ENCODE measurements at regions not wholly inside any gene's neighbourhood (a gene's known extent, or its start where the extent isn't known, plus 50 kb on each side); places are given as distances from the start of the nearest gene placed in this dataset.

DNA sequence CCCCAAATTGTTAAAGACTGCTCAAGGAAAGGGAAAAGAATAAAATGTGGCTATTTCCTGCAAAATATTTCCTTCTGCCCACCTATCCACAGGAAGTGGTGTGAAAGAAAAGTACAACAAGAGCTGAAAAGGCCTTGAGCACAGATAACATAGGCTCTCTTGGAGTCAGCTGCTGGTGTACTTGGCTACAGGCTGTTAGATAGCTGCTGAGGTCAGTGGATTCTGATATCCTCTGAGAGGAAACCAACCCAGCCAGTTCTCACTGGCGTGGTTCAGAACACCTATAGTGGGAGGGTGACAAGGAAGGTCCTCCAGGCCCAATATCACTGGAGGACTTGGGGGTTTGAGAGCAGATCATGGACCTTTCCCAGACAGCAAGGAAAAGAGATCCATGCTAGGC lies 124.4 kb upstream of the GAP43 start:
- DNase-seq (ENCODE audit: low read depth in 2 of 2) = no peak
- Histone ChIP-seq H3K79me2 (ENCODE audit: control insufficient read depth, insufficient read depth, low read length) (no peaks in the 10 kb centered on the region), H3K27me3 (ENCODE audit: control insufficient read depth, insufficient read depth, low read length) (peaks cover 3% of the 10 kb centered on the region), H3K4me3 (replicated peaks in 1 of 4; ENCODE audit: control extremely low read depth in 1 of 4, insufficient read depth in 1 of 4, low read depth in 3 of 4, low read length in 4 of 4) (no peak overlapping the region), H3K4me2 (ENCODE audit: extremely low read depth, insufficient read depth, low read length) (no peak overlapping the region), H3K9me3 (ENCODE audit: control insufficient read depth, insufficient read depth, low read depth, low read length) (no peaks in the 10 kb centered on the region), H2AFZ (ENCODE audit: low read length) (no peak overlapping the region), H3K36me3 (ENCODE audit: control insufficient read depth, insufficient read depth, low read length) (no peaks in the 10 kb centered on the region), H3K27ac (ENCODE audit: insufficient read depth, low read length) (no peak overlapping the region), H3K4me1 (ENCODE audit: control insufficient read depth, extremely low read depth, insufficient read depth, low read length) (no peaks in the 10 kb centered on the region), H4K20me1 (ENCODE audit: control insufficient read depth, extremely low read depth, insufficient read depth, low read length) (no peaks in the 10 kb centered on the region), H3K9ac (ENCODE audit: insufficient read depth, low read length) (no peak overlapping the region)
- no peak for TF ChIP-seq EZH2 (IDR thresholded peaks at IDR 0.05; ENCODE audit: low read length, missing control alignments)
- TF ChIP-seq, protein P1, sequence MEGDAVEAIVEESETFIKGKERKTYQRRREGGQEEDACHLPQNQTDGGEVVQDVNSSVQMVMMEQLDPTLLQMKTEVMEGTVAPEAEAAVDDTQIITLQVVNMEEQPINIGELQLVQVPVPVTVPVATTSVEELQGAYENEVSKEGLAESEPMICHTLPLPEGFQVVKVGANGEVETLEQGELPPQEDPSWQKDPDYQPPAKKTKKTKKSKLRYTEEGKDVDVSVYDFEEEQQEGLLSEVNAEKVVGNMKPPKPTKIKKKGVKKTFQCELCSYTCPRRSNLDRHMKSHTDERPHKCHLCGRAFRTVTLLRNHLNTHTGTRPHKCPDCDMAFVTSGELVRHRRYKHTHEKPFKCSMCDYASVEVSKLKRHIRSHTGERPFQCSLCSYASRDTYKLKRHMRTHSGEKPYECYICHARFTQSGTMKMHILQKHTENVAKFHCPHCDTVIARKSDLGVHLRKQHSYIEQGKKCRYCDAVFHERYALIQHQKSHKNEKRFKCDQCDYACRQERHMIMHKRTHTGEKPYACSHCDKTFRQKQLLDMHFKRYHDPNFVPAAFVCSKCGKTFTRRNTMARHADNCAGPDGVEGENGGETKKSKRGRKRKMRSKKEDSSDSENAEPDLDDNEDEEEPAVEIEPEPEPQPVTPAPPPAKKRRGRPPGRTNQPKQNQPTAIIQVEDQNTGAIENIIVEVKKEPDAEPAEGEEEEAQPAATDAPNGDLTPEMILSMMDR (conservative IDR thresholded peaks at IDR 0.05 in 1 of 2, IDR thresholded peaks at IDR 0.05 in 1 of 2; ENCODE audit: low read depth in 1 of 2, low read length in 2 of 2) = no peak

DNA sequence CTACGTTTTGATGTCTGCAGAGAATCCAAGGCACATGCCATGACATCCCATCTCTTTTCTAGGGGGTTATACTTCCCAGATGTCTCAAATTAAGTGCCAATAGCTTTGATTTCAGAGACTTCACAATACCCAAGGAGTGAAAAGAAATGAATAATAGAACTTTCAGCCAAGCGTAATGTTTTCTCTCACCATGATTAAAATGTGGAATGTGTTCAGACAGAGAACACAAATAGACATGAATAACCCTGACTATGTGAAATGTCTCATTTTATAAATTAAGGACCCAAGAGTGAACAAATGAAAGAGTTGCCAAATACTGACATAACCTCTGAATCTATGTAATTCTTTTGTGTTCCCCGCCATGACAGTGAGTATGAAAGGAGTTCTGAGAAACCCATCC lies 123.6 kb upstream of the GAP43 start:
- Histone ChIP-seq H3K4me1 (ENCODE audit: control insufficient read depth, extremely low read depth, insufficient read depth, low read length) (no peaks in the 10 kb centered on the region), H3K4me3 (replicated peaks in 1 of 4; ENCODE audit: control extremely low read depth in 1 of 4, insufficient read depth in 1 of 4, low read depth in 3 of 4, low read length in 4 of 4) (no peak overlapping the region), H3K27ac (ENCODE audit: insufficient read depth, low read length) (no peak overlapping the region), H3K79me2 (ENCODE audit: control insufficient read depth, insufficient read depth, low read length) (no peaks in the 10 kb centered on the region), H2AFZ (ENCODE audit: low read length) (no peak overlapping the region), H3K9me3 (ENCODE audit: control insufficient read depth, insufficient read depth, low read depth, low read length) (no peaks in the 10 kb centered on the region), H3K4me2 (ENCODE audit: extremely low read depth, insufficient read depth, low read length) (no peak overlapping the region), H4K20me1 (ENCODE audit: control insufficient read depth, extremely low read depth, insufficient read depth, low read length) (no peaks in the 10 kb centered on the region), H3K27me3 (ENCODE audit: control insufficient read depth, insufficient read depth, low read length) (peaks cover 3% of the 10 kb centered on the region), H3K36me3 (ENCODE audit: control insufficient read depth, insufficient read depth, low read length) (no peaks in the 10 kb centered on the region), H3K9ac (ENCODE audit: insufficient read depth, low read length) (no peak overlapping the region)
- DNase-seq (ENCODE audit: low read depth in 2 of 2) = no peak
- TF ChIP-seq EZH2 (IDR thresholded peaks at IDR 0.05; ENCODE audit: low read length, missing control alignments) = no peak
- TF ChIP-seq, protein P1 (conservative IDR thresholded peaks at IDR 0.05 in 1 of 2, IDR thresholded peaks at IDR 0.05 in 1 of 2; ENCODE audit: low read depth in 1 of 2, low read length in 2 of 2) = no peak

DNA sequence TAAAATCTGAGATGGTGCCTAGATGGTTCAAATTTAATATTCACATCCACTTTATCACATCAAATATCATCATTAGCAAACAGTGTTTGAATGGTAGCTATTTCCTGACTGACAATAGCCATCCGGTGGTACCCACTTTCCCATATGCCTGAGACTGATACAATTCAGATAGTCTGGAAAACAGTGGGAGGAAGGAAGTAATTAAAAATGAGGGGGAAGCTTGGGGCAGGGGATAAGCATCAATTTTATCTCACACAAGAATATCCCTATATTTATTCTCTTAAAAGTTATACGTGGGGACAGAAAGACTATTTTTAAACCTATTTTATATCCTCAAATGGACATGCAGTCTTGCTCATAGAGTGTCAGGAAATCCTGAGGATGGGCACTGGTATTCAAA lies 122.5 kb upstream of the GAP43 start:
- no peak overlapping the region for H3K9ac ChIP-seq (ENCODE audit: insufficient read depth, low read length)
- no peaks in the 10 kb centered on the region for H3K4me1 ChIP-seq (ENCODE audit: control insufficient read depth, extremely low read depth, insufficient read depth, low read length)
- no peak overlapping the region for H2AFZ ChIP-seq (ENCODE audit: low read length)
- no peaks in the 10 kb centered on the region for H3K9me3 ChIP-seq (ENCODE audit: control insufficient read depth, insufficient read depth, low read depth, low read length)
- no peak for TF ChIP-seq EZH2 (IDR thresholded peaks at IDR 0.05; ENCODE audit: low read length, missing control alignments)
- TF ChIP-seq, protein P1 (conservative IDR thresholded peaks at IDR 0.05 in 1 of 2, IDR thresholded peaks at IDR 0.05 in 1 of 2; ENCODE audit: low read depth in 1 of 2, low read length in 2 of 2) = no peak
- H3K36me3 ChIP-seq (ENCODE audit: control insufficient read depth, insufficient read depth, low read length) = no peaks in the 10 kb centered on the region
- no peak overlapping the region for H3K4me2 ChIP-seq (ENCODE audit: extremely low read depth, insufficient read depth, low read length)
- no peak for DNase-seq (ENCODE audit: low read depth in 2 of 2)
- peaks cover 3% of the 10 kb centered on the region for H3K27me3 ChIP-seq (ENCODE audit: control insufficient read depth, insufficient read depth, low read length)
- no peak overlapping the region for H3K27ac ChIP-seq (ENCODE audit: insufficient read depth, low read length)
- no peak overlapping the region for H3K4me3 ChIP-seq (replicated peaks in 1 of 4; ENCODE audit: control extremely low read depth in 1 of 4, insufficient read depth in 1 of 4, low read depth in 3 of 4, low read length in 4 of 4)
- no peaks in the 10 kb centered on the region for H3K79me2 ChIP-seq (ENCODE audit: control insufficient read depth, insufficient read depth, low read length)
- no peaks in the 10 kb centered on the region for H4K20me1 ChIP-seq (ENCODE audit: control insufficient read depth, extremely low read depth, insufficient read depth, low read length)
